ENCODE measurements at regions not wholly inside any gene's neighbourhood (a gene's known extent, or its start where the extent isn't known, plus 50 kb on each side); places are given as distances from the start of the nearest gene placed in this dataset.

GRCh38 chr2:7672027-7672684 is 754.9 kb downstream of the RNF144A start:
- ATAC-seq (peak; percentile 47 to 85; a peak in 3 of 6 replicates), FAIRE-seq (peak; percentile 54)

DNA sequence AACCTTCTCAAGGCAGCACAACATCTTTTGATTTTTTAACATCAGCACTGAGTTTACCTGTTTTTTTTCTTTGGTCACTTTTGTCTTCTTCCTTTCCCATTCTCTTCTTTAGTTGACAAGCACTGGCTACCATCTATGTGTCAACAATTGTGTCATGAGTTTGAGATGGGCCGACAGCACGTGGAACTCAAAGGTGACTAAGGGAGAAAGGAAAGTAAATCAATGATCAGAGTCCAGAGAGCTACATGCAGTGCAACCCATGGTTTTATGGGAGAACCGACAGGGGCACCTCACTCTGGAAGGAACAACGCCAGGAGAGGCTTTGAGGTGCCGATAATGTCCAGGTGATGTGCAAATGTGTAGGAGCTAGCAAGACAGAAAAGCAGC is 755.5 kb downstream of the RNF144A start:
- H3K27ac ChIP-seq = no peak overlapping the region
- no peak for DNase-seq (ENCODE audit: low read depth in 1 of 2, low spot score in 1 of 2)
- ATAC-seq = no peak
- H3K4me2 ChIP-seq = no peak overlapping the region
- no peak overlapping the region for H3K4me3 ChIP-seq
- TF ChIP-seq, protein P1, sequence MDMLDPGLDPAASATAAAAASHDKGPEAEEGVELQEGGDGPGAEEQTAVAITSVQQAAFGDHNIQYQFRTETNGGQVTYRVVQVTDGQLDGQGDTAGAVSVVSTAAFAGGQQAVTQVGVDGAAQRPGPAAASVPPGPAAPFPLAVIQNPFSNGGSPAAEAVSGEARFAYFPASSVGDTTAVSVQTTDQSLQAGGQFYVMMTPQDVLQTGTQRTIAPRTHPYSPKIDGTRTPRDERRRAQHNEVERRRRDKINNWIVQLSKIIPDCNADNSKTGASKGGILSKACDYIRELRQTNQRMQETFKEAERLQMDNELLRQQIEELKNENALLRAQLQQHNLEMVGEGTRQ (IDR thresholded peaks at IDR 0.05) = no peak
- no peak for TF ChIP-seq MAX (IDR thresholded peaks at IDR 0.05)
- no peak for TF ChIP-seq CBX2 (IDR thresholded peaks at IDR 0.05; ENCODE audit: borderline replicate concordance, low read depth)
- no peak for TF ChIP-seq CEBPB (IDR thresholded peaks at IDR 0.05)
- no peak for TF ChIP-seq RNF2 (IDR thresholded peaks at IDR 0.05; ENCODE audit: borderline replicate concordance, low read depth)
- no peak for TF ChIP-seq FOSB (CRISPR knock-in tag; IDR thresholded peaks at IDR 0.05)
- no peak for TF ChIP-seq NFE2L2 (conservative IDR thresholded peaks at IDR 0.05; ENCODE audit: low read length)
- TF ChIP-seq REST (IDR thresholded peaks at IDR 0.05) = no peak
- TF ChIP-seq SMC3 (IDR thresholded peaks at IDR 0.05) = no peak
- TF ChIP-seq RARB (CRISPR knock-in tag; IDR thresholded peaks at IDR 0.05) = no peak
- TF ChIP-seq, protein P2, sequence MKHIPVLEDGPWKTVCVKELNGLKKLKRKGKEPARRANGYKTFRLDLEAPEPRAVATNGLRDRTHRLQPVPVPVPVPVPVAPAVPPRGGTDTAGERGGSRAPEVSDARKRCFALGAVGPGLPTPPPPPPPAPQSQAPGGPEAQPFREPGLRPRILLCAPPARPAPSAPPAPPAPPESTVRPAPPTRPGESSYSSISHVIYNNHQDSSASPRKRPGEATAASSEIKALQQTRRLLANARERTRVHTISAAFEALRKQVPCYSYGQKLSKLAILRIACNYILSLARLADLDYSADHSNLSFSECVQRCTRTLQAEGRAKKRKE (CRISPR knock-in tag; IDR thresholded peaks at IDR 0.05; ENCODE audit: low read depth) = no peak
- TF ChIP-seq ESRRA (IDR thresholded peaks at IDR 0.05; ENCODE audit: borderline replicate concordance, low read length) = no peak
- no peak for TF ChIP-seq RAD21 (conservative IDR thresholded peaks at IDR 0.05 in 1 of 2, IDR thresholded peaks at IDR 0.05 in 1 of 2)
- TF ChIP-seq CHD4 (IDR thresholded peaks at IDR 0.05; ENCODE audit: borderline replicate concordance) = no peak
- no peak for TF ChIP-seq ZNF302 (CRISPR knock-in tag; IDR thresholded peaks at IDR 0.05)
- no peak for TF ChIP-seq NPAS2 (CRISPR knock-in tag; IDR thresholded peaks at IDR 0.05; ENCODE audit: borderline replicate concordance)
- WGBS (ENCODE audit: missing lambda C conversion rate) = 36% methylated on average over 5 of the region's 5 CpGs
- CTCF ChIA-PET = interaction anchor here (0.6 to 2.0 kb wide), 3 partner anchors 11 to 1021 kb away, joined by 3 to 9 read pairs (median 3); no protein-coding TSS in a partner anchor
- H3K4me1 ChIP-seq = no peaks in the 10 kb centered on the region
- FAIRE-seq = no peak
- H3K9me3 ChIP-seq = peaks cover 4% of the 10 kb centered on the region; the same call in 1 of the 3 replicates
- POLR2A ChIA-PET = no interaction called here

More at GRCh38 chr2:7672027-7672684, 754.9 kb downstream of the RNF144A start:
- ChIA-PET CTCF (interaction anchor here (0.6 to 2.0 kb wide), 6 partner anchors 11 to 1021 kb away, joined by 3 to 9 read pairs (median 3); no protein-coding TSS in a partner anchor), POLR2A (no interaction called here)
- Histone ChIP-seq H3K4me1 (no peaks in the 10 kb centered on the region), H3K4me2 (no peak overlapping the region), H3K27ac (no peak overlapping the region), H3K4me3 (no peak overlapping the region), H3K9me3 (peaks cover 4% of the 10 kb centered on the region; the same call in 1 of the 3 replicates)
- TF ChIP-seq MAZ (IDR thresholded peaks at IDR 0.05; ENCODE audit: borderline replicate concordance, low read depth, low read length) (no peak), RARB (CRISPR knock-in tag; IDR thresholded peaks at IDR 0.05) (no peak), RAD21 (conservative IDR thresholded peaks at IDR 0.05 in 1 of 2, IDR thresholded peaks at IDR 0.05 in 1 of 2) (peak; percentile 60 to 69; a peak in 4 of 5 replicates), KDM1A (IDR thresholded peaks at IDR 0.05; ENCODE audit: low read depth) (no peak), ZNF302 (CRISPR knock-in tag; IDR thresholded peaks at IDR 0.05) (no peak), RCOR1 (IDR thresholded peaks at IDR 0.05; ENCODE audit: low read depth, low read length) (no peak), SMC3 (IDR thresholded peaks at IDR 0.05) (peak; percentile 69), SREBF2 (IDR thresholded peaks at IDR 0.05) (no peak), FOSB (CRISPR knock-in tag; IDR thresholded peaks at IDR 0.05) (no peak), TFCP2L1 (CRISPR knock-in tag; IDR thresholded peaks at IDR 0.05) (no peak), ZFP36 (IDR thresholded peaks at IDR 0.05; ENCODE audit: borderline replicate concordance, partially characterized antibody) (no peak), HDAC2 (IDR thresholded peaks at IDR 0.05) (no peak), EP300 (IDR thresholded peaks at IDR 0.05) (no peak), MYC (IDR thresholded peaks at IDR 0.05; ENCODE audit: borderline replicate concordance, low read length) (no peak), EHMT2 (IDR thresholded peaks at IDR 0.05; ENCODE audit: low read depth) (no peak), POLR2A (IDR thresholded peaks at IDR 0.05; ENCODE audit: low read length) (no peak), NPAS2 (CRISPR knock-in tag; IDR thresholded peaks at IDR 0.05; ENCODE audit: borderline replicate concordance) (no peak), FOXS1 (CRISPR knock-in tag; IDR thresholded peaks at IDR 0.05) (no peak)
- TF ChIP-seq, protein P3, sequence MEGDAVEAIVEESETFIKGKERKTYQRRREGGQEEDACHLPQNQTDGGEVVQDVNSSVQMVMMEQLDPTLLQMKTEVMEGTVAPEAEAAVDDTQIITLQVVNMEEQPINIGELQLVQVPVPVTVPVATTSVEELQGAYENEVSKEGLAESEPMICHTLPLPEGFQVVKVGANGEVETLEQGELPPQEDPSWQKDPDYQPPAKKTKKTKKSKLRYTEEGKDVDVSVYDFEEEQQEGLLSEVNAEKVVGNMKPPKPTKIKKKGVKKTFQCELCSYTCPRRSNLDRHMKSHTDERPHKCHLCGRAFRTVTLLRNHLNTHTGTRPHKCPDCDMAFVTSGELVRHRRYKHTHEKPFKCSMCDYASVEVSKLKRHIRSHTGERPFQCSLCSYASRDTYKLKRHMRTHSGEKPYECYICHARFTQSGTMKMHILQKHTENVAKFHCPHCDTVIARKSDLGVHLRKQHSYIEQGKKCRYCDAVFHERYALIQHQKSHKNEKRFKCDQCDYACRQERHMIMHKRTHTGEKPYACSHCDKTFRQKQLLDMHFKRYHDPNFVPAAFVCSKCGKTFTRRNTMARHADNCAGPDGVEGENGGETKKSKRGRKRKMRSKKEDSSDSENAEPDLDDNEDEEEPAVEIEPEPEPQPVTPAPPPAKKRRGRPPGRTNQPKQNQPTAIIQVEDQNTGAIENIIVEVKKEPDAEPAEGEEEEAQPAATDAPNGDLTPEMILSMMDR (IDR thresholded peaks at IDR 0.05) = peak; percentile 60
- WGBS (ENCODE audit: missing lambda C conversion rate) = 51% methylated on average over 8 of the region's 8 CpGs
- peak; percentile 13 to 75 for DNase-seq (ENCODE audit: low read depth in 1 of 2, low spot score in 1 of 2)
